HG03354 (cell line): ENCODE measurements at regions not wholly inside any gene's neighbourhood (a gene's known extent, or its start where the extent isn't known, plus 50 kb on each side); places are given as distances from the start of the nearest gene placed in this dataset.
"Not testable (repeated sequence)": the region's sequence is repeated elsewhere in the genome, so short reads cannot be mapped to it uniquely, and the experiment has no call there.

Experiments
- ATAC-seq: cut with Tn5 transposase; IDR thresholded peaks from one replicate; pipeline ENCODE4 v1.9.1; 2021; ENCODE audit warnings: mild to moderate bottlenecking; ENCODE audit not compliant: unreplicated experiment, poor library complexity, severe bottlenecking

DNA sequence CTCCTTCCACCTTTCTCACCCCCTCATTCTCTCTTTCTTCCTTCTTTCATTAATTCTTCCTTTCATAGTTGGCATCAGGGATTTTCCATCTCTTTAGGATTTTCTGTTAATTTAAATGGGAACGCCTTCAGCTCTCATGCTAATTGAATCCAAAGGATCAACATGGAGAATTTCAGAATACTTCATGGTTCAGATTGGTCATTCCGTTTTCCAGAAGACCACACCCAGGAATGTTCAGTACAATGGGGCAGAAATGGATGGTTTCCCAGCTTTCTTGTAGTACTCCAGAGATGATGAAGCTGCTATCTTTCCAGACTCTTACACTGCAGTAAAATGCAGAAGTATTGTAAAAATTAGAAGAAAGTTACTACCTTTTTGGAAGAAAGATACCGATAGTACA is 440.0 kb downstream of the DAD1 start:
- no peak for ATAC-seq

GRCh38 chr14:22147716-22148115 is 441.3 kb downstream of the DAD1 start:
- ATAC-seq = no peak

DNA sequence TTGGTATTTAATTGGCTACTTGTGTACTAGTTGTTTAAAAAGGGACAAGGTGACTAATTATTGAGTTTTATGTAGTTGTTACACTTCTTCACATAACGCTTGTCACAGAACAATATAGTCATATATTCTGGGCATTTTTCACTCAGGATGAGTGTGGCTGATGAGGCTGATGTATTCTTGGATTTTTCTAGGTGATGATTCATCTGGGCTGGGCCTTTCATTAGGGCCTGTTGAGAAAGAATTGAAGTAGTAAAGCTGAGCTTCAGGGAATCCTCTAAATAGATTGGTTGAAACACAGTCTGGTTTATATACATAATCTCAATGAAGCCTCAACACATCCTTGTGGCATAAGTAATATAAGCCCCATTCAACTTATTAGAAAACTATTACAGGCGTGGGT is 445.7 kb downstream of the DAD1 start:
- no peak for ATAC-seq

DNA sequence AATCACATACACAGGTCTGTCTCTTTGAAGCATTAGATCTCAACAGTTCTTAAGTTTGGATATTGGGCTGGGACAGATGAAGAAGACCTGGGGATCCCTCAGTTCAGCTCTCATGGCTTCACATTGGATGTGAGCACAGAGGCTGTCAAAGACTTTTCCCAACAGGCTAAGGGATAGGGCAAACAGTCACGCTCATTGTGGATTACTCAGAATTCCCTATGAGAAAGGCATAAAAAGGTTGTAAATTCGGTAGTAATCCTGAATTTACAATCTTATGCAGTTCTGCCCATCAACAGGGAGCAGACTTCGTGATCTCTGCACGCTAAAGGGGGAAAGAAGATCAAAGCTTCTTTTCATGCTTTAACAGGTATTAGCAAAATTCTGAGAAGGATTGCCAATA is 448.4 kb downstream of the DAD1 start:
- no peak for ATAC-seq

DNA sequence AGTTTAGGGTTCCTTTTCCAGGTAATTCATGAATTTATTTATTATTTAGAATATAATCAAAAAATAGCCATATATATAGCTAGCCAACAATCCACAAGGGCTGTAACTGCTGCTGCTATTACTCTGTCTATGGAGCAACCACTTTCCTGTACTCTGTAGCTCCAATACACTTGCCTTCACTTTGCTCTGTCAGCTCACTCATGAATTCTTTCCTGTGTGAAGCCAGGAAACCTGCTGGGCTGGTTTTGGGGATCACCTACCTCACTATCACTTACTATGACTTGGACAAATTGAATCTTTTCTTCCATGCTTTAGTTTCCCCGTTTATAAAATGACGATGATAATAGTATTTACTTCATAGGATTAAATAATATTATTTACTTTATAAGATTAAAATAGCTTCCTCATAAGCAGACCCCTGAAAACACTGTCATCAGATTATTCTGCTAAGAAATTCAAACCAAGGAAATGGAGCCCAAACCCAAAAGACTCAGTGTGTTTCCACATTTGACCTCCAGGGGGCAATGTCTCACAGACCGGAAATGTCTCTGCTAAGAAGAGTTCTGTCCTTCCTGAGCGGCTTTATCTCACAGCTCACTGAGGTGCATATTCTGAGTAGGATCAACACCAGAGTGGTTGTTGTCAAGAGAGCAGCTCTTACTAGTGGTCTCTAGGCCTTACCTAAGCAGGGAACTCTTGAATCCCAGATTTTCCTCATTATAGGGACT is 457.1 kb downstream of the DAD1 start:
- ATAC-seq = no peak

GRCh38 chr14:22124073-22124613 is 450.5 kb upstream of the OR4E1 start:
- ATAC-seq = no peak

DNA sequence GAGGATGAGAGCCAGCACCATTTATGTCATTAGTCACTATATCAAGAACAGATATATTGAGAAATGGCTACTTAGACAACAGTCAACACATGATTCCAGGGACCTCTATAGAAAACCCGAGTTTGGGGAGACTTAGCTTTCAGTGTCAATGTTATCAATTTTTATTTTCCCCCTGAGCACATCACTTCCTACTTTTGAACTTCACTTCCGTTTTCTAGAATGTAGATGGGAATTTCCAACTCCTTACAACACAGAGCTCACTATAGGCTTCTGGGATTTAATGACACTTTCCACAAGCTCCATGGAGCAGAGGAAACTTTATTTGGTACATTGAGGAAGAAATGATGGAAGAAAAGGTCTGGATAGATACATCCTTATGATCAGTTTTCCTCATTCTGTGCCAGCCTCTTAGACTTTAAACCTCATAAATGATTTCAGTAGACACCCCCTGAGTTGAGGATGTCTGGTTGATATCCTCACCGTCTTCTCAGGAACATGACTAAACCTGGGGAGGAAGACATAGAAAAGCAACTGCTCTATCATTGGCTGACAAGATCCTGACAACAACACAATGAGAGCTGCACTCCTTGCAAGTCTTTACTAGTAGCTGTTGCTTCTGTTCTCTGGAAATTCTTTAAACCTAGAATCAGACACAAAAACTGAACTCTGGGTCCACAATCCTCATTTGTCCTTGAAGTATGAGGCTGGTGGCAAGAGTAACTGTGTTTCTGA is 449.4 kb upstream of the OR4E1 start:
- no peak for ATAC-seq

DNA sequence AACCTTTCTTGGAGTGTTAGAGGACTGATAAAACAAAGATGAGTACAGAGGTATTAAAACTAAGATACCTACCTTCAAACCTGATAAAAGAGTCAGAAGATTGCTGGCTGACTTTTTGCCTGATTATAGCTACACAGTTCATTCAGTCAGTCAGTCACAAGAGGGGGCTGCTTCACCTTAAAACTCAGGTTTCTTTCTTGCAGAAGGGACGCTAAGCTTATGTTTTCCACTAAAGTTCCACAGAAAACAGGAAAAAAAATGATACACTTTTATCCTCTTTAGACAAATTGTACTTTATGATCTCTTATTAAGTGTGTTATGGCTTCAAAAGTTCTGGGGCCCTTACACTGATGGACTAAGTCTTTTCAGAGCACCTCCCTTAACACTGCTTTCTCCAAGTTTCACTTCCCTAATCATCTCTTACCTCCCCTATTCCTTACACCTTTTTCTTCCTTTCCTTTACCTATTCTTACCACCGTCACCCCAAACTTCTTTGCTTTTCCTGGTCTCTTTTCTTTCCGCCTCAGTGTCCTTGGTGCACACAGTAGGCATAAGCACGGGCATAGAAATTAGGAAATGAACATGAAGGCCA is 448.7 kb upstream of the OR4E1 start:
- no peak for ATAC-seq

- ATAC-seq = no peak
These were observed 445.4 kb upstream of the OR4E1 start for GRCh38 chr14:22118899-22119477.

DNA sequence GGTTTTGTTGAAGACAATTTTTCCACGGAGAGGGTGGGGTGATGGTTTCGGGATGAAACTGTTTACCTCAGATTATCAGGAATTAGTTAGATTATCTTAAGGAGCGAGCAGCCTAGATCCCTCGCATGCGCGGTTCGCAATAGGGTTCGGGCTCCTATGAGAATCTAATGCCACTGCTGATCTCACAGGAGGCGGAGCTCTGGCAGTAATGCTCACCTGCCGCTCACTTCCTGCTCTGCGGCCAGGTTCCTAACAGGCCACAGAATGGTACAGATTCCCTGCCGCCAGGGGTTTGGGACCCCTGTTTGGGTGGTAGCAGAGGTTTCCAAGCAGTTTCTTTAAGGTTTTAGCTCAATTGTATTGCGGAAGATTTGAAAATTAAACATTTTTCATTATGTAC is 439.8 kb upstream of the OR4E1 start:
- no peak for ATAC-seq

DNA sequence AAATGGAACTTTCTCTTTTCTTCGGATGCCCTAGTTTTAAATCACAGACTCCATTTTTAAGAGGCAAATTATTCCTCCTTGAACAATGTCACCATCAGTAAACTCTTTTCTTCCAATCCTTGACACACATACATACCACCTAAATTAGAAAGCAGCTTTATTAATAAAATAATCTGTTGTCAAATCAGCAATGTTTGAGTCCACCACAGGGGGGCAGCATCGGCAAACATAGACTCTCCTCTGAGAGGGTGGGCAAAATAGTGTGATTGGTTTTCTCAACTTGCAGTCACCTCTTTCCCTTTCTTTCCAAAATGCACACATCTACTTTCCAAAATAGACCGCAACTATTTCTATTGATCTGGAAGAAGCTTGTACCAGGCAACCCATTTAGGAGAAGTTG is 438.4 kb upstream of the OR4E1 start:
- ATAC-seq = no peak

- ATAC-seq = no peak
These were observed 434.1 kb upstream of the OR4E1 start for GRCh38 chr14:22107753-22108152.

DNA sequence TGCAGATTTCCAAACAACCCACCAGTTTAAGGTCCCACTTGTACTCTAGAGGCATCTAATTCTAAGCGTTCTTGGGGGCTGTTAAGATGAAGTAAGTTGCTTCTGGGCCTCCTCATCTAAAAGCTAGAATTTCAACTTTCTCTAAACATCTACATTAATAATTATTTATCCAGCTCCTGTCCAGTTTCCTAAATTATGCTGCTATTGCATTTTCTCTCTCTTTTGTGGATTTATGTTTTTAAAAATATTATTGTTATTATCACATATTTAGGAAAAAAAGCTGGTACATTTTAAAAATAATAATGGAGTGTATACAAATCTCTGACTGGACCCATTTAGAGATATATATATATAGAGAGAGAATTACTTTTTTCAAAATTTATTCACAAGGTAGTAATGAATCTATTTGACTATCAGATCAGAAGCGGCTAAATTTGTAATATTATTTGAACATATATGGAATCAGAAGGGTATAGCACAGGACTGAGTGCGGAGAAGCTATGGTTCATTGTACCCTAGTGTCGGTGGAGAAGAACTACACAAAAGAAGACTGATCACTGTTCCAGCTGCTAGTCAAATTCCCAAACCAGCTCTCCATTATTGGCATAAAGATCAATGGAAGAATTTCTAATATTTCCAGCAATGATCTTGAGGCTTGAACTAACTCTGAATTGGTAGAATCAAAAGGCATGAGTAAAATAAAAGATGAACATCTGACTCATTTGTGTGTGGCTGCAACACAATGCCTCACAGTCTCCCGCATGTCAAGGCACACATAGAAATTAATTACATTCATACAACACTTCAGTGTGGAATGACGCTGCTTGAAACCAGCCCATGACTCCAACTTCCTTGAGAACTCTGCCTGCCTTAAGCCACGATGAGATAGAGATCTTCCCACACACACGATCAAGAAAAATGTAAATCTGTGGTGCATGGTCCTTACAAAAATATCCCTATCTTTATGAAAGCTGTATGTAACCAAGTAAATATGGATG is 433.4 kb upstream of the OR4E1 start:
- no peak for ATAC-seq

DNA sequence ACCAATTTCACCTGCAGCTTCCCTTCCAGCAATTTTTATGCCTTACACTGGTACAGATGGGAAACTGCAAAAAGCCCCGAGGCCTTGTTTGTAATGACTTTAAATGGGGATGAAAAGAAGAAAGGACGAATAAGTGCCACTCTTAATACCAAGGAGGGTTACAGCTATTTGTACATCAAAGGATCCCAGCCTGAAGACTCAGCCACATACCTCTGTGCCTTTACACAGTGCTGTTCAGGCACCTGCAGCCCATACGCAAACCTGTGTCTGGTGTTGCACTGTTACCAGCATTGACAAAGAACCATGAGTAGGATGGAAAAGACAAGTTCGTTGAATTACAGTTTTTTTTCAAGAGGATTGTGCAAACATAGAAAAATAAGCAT is 432.0 kb upstream of the OR4E1 start:
- no peak for ATAC-seq

DNA sequence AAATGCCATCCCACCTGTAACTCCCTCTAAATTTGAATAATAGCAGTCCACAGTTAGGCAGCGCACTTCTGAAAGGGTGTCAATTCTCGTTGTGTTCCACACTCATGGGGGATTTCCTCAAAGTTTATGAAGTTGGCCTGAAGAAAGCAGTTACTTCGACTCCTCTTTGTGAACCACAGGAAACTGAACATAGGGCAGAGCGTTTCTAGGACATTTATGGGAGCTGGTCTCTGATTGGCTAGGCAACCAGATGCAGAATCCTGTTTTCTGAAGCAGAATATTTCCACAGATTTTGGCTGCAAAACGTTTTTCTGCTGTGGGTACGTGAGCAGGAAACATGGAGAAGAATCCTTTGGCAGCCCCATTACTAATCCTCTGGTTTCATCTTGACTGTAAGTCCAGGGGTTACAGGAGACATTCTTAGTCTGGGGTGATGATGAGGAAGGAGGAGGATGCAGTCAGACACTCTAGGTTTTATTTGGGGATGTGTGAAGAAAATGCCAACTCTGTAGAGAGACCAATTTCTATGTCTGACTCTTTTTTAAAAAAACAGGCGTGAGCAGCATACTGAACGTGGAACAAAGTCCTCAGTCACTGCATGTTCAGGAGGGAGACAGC is 431.5 kb upstream of the OR4E1 start:
- ATAC-seq = no peak

DNA sequence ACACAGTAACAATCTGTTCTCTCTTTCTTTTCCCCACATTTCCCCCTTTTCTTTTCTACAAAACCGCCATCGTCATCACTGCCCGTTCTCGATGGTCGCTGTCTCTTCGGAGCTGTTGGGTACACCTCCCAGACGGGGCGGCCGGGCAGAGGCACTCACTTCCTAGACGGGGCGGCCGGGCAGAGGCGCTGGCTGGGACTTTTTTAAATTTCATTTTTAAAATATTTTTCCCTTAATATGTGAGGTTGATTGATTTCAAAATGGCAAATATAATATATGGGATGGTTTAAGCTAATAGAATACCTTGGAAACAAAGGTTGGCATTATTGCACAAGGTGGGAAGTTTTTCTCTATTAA is 427.1 kb upstream of the OR4E1 start:
- not testable (repeated sequence) for ATAC-seq

DNA sequence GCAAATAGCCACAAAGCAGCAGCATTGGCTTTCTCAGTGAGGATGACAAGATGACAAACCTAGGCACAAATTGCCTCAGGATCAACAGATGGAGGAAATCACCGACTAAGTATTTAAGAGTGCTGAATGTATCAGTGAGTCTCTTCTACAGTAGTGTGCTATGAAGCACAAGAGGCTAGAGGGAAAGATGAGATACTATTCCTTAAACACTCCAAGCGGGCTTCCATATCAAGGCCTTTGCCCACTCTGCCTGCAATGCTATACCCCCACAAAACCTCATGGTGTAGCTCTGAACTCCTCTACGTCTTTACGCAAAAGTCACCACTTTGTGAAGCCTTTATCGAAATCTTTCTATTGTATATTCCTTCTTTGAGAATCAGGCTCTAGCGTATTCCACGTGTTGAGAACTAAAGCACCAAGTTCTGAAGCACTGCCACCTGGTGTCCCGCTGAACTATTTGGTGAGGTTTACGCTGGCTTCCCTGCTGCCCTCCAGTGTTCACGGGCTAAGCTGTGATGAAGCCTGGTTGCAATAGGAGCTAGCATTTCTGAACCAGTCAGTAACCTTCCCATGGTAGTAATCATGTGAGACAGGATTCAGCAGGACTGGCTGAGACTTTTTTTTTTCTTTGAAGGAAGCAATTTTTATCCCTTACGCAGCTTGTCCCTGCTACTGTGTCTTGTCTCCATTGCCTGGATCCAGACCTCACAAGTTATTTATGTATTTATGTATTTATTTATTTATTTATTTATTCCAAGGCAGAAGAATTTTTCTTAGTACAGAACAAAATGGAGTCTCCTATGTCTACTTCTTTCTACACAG is 426.5 kb upstream of the OR4E1 start:
- peak; percentile 79 for ATAC-seq

- ATAC-seq = no peak
These were observed 424.8 kb upstream of the OR4E1 start for GRCh38 chr14:22098435-22098834.
